ENCODE measurements at regions not wholly inside any gene's neighbourhood (a gene's known extent, or its start where the extent isn't known, plus 50 kb on each side); places are given as distances from the start of the nearest gene placed in this dataset.
"Not testable (repeated sequence)": the region's sequence is repeated elsewhere in the genome, so short reads cannot be mapped to it uniquely, and the experiment has no call there.

DNA sequence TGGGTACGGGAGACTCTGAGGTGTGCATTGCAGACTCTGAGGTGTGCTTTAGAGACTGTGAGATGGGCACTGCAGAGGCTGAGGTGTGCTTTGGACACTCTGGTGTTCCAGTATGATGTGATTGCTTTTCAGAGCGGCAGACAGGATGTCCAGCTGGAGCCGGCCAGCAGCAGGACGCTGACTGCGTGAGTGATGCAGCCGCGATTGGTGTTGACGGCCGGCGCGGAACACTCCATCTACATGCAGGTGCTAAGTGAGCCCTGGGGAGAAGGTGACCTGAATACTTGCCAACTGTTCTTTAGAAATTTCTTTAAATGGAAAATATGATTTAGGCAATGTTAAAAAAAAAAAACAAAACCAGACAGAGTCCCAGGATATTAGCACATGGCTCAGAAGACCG is 103.1 kb upstream of the PPP2R3B start:
- TF ChIP-seq, protein P1, sequence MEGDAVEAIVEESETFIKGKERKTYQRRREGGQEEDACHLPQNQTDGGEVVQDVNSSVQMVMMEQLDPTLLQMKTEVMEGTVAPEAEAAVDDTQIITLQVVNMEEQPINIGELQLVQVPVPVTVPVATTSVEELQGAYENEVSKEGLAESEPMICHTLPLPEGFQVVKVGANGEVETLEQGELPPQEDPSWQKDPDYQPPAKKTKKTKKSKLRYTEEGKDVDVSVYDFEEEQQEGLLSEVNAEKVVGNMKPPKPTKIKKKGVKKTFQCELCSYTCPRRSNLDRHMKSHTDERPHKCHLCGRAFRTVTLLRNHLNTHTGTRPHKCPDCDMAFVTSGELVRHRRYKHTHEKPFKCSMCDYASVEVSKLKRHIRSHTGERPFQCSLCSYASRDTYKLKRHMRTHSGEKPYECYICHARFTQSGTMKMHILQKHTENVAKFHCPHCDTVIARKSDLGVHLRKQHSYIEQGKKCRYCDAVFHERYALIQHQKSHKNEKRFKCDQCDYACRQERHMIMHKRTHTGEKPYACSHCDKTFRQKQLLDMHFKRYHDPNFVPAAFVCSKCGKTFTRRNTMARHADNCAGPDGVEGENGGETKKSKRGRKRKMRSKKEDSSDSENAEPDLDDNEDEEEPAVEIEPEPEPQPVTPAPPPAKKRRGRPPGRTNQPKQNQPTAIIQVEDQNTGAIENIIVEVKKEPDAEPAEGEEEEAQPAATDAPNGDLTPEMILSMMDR (IDR thresholded peaks at IDR 0.05; ENCODE audit: unreplicated experiment): no peak
- BruUV-seq (replicated peaks): no TSS peak
- intact Hi-C loops (cut with micrococcal nuclease; ENCODE audit: unreplicated experiment): no loop called here
- Mint-ChIP-seq H3K36me3 (ENCODE audit: insufficient read depth, unreplicated experiment) (no peaks in the 10 kb centered on the region), H3K4me3 (ENCODE audit: low read depth, unreplicated experiment) (no peak overlapping the region), H3K4me1 (ENCODE audit: low read depth, unreplicated experiment) (no peaks in the 10 kb centered on the region), H3K27ac (ENCODE audit: unreplicated experiment) (no peak overlapping the region), H3K27me3 (ENCODE audit: unreplicated experiment) (no peaks in the 10 kb centered on the region), H3K9me3 (ENCODE audit: low read depth, unreplicated experiment) (peaks cover 8% of the 10 kb centered on the region)
- no peak for DNase-seq
- CTCF ChIA-PET: no interaction called here

DNA sequence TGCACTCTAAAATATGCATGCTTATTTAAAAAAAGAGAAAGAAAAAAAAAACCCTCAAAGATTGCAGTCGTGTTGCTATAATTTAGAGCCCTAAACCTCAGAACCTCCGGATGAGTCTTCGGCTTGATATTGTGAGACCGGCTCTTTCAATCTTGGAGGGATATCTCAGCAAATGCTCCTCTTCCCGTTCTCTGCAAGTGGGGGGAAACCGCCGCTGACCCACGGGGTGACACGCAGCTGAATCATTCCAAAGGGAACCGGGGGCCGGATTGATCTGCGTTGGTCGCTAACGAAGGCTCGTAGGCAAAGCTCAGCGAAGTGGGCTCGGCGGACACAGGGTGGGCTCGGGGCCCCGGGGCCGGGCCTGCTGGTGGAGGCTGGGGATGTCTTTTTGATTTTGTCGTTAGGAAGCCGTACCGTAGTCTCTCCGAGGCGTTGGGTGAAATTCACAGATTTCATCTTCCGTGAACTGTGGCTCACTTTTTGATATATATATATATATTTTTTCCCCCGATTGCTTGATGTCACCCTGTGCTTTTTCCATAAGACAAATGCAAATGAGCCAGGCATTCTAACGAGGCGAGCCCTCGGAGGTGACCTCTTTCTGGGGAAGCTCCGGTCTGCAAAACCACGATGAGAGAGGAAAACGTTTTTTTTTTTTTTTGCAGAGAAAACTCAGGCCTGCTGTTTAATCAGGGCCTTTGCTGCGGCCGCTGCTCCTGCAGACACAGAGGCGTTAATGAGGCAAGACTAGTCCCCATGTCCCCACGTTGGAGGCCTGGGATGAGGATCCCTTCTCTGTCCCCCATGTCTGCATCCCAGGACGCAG is 110.7 kb upstream of the PPP2R3B start:
- BruUV-seq (replicated peaks): no TSS peak
- DNase-seq: no peak
- Mint-ChIP-seq H3K9me3 (ENCODE audit: low read depth, unreplicated experiment) (peaks cover 8% of the 10 kb centered on the region), H3K27me3 (ENCODE audit: unreplicated experiment) (no peaks in the 10 kb centered on the region), H3K27ac (ENCODE audit: unreplicated experiment) (no peak overlapping the region), H3K4me3 (ENCODE audit: low read depth, unreplicated experiment) (no peak overlapping the region), H3K36me3 (ENCODE audit: insufficient read depth, unreplicated experiment) (no peaks in the 10 kb centered on the region), H3K4me1 (ENCODE audit: low read depth, unreplicated experiment) (no peaks in the 10 kb centered on the region)
- TF ChIP-seq, protein P1 (IDR thresholded peaks at IDR 0.05; ENCODE audit: unreplicated experiment): no peak
- CTCF ChIA-PET: no interaction called here
- intact Hi-C loops (cut with micrococcal nuclease; ENCODE audit: unreplicated experiment): no loop called here

DNA sequence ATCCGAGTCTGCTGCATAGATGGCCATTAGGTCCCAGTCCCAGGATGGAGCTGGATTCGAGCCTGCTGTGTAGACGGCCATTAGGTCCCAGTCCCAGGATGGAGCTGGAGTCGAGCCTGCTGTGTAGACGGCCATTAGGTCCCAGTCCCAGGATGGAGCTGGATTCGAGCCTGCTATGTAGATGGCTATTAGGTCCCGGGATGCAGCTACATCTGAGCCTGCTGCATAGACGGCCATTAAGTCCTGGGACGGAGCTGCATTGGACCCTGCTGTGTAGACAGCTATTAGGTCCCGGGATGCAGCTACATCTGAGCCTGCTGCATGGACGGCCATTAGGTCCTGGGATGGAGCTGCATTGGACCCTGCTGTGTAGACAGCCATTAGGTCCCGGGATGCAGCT is 112.2 kb upstream of the PPP2R3B start:
- H3K27ac Mint-ChIP-seq (ENCODE audit: unreplicated experiment); H3K4me3 Mint-ChIP-seq (ENCODE audit: low read depth, unreplicated experiment); H3K4me1 Mint-ChIP-seq (ENCODE audit: low read depth, unreplicated experiment); DNase-seq; H3K27me3 Mint-ChIP-seq (ENCODE audit: unreplicated experiment); H3K36me3 Mint-ChIP-seq (ENCODE audit: insufficient read depth, unreplicated experiment); CTCF ChIA-PET; BruUV-seq (replicated peaks); intact Hi-C loops (cut with micrococcal nuclease; ENCODE audit: unreplicated experiment): not testable (repeated sequence)
- H3K9me3 Mint-ChIP-seq (ENCODE audit: low read depth, unreplicated experiment): peaks cover 13% of the 10 kb centered on the region

DNA sequence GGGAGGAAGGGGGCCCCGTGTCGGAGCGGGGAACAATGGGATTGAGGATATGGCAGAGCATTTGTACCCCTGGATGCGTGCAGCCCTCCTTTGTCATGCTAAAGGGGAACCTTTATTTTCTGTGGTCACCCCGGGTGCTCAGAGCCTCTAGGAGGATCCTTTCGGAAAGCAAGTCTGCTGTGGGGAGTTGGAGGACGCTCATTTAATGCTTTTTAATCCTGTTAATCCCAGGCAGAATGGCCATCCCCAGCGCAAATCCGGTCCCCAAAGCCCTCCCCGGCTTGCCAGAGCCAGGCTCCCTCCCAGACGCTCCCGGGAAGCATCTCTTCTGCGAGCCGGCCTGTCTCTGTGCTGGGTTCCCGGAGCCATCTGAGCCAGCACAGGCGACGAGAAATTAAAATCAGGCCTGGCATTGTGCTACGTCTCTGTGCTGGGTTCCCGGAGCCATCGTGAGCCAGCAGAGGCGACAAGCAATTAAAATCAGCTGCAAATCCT is 113.2 kb upstream of the PPP2R3B start:
- H3K9me3 Mint-ChIP-seq (ENCODE audit: low read depth, unreplicated experiment): peaks cover 15% of the 10 kb centered on the region
- no peak overlapping the region for H3K4me3 Mint-ChIP-seq (ENCODE audit: low read depth, unreplicated experiment)
- no peak for DNase-seq
- no peaks in the 10 kb centered on the region for H3K36me3 Mint-ChIP-seq (ENCODE audit: insufficient read depth, unreplicated experiment)
- CTCF ChIA-PET: no interaction called here
- no peak overlapping the region for H3K27ac Mint-ChIP-seq (ENCODE audit: unreplicated experiment)
- H3K27me3 Mint-ChIP-seq (ENCODE audit: unreplicated experiment): no peaks in the 10 kb centered on the region
- H3K4me1 Mint-ChIP-seq (ENCODE audit: low read depth, unreplicated experiment): no peaks in the 10 kb centered on the region
- intact Hi-C loops (cut with micrococcal nuclease; ENCODE audit: unreplicated experiment): no loop called here
- no TSS peak for BruUV-seq (replicated peaks)
- TF ChIP-seq, protein P1 (IDR thresholded peaks at IDR 0.05; ENCODE audit: unreplicated experiment): no peak

DNA sequence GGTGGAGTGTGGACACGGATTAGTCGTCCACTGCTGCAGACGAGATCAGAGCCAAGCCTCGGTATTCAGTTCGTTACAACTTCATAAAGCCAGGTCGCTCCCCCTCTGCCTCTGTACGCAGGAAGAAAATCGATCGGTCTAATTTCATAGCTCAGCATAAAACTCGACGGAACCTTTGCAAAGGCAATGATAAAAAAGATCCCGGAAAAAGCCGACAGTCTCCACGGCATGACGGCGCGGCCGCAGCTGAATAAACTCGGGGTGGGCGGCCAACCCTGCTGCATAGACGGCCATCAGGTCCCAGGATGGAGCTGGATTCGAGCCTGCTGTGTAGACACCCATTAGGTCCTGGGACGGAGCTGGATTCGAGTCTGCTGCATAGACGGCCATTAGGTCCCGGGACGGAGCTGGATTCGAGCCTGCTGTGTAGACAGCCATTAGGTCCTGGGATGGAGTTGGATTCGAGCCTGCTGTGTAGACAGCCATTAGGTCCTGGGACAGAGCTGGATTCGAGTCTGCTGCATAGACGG is 113.8 kb upstream of the PPP2R3B start:
- no TSS peak for BruUV-seq (replicated peaks)
- DNase-seq: no peak
- H3K4me3 Mint-ChIP-seq (ENCODE audit: low read depth, unreplicated experiment): no peak overlapping the region
- H3K4me1 Mint-ChIP-seq (ENCODE audit: low read depth, unreplicated experiment): no peaks in the 10 kb centered on the region
- CTCF ChIA-PET: no interaction called here
- no peaks in the 10 kb centered on the region for H3K36me3 Mint-ChIP-seq (ENCODE audit: insufficient read depth, unreplicated experiment)
- intact Hi-C loops (cut with micrococcal nuclease; ENCODE audit: unreplicated experiment): no loop called here
- TF ChIP-seq, protein P1 (IDR thresholded peaks at IDR 0.05; ENCODE audit: unreplicated experiment): no peak
- H3K9me3 Mint-ChIP-seq (ENCODE audit: low read depth, unreplicated experiment): peaks cover 16% of the 10 kb centered on the region
- no peak overlapping the region for H3K27ac Mint-ChIP-seq (ENCODE audit: unreplicated experiment)
- no peaks in the 10 kb centered on the region for H3K27me3 Mint-ChIP-seq (ENCODE audit: unreplicated experiment)
